ENCODE measurements at regions not wholly inside any gene's neighbourhood (a gene's known extent, or its start where the extent isn't known, plus 50 kb on each side); places are given as distances from the start of the nearest gene placed in this dataset.

DNA sequence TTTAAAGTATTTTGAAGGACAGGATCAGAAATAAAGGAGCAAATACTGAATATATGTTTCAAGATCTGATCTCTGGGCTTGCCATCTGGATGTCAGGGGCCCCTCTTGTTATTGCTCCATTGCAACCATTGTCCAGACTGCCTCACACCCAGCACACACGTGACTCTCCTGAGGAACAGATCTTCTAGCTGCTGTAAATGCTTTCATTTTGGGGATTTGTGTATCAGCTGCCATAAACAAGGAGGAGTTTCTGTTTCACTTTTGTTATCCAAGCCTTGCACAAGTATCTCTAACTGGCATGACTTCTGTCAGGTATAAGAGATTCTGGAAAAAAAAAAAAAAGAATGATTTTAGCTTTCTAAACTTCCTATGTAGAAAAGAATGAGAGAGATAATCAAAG lies 1624.1 kb upstream of the PRR20A start:
- H3K4me3 ChIP-seq (ENCODE audit: low read depth, low read length), result no peak overlapping the region
- no peak for DNase-seq (ENCODE audit: low read depth)
- no peak for TF ChIP-seq CTCF (conservative IDR thresholded peaks at IDR 0.05; ENCODE audit: low read depth, low read length)

GRCh38 chr13:55517312-55517711 lies 1623.4 kb upstream of the PRR20A start:
- peak; percentile 15 for TF ChIP-seq CTCF (conservative IDR thresholded peaks at IDR 0.05; ENCODE audit: low read depth, low read length)
- H3K4me3 ChIP-seq (ENCODE audit: low read depth, low read length), result no peak overlapping the region
- DNase-seq (ENCODE audit: low read depth), result no peak

DNA sequence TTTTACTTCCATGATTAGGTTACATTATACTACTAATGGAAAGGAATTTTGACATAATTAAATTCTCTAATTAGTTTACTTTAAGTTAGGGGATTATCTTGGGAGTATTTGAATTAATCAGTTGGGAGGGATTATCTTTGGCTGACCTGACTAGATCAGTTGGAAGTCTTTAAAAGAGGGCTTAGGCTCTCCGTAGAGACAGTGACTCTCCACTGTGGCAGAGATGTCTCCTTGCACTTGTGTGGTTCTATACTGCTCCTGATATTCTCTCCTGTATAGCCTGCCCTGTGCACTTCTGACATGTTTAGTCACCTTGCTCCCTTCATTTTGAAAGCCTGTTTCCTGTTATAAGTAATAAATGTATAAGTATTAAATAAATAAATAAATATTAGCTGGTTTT lies 1612.3 kb upstream of the PRR20A start:
- no peak for DNase-seq (ENCODE audit: low read depth)
- TF ChIP-seq CTCF (conservative IDR thresholded peaks at IDR 0.05; ENCODE audit: low read depth, low read length), result no peak
- H3K4me3 ChIP-seq (ENCODE audit: low read depth, low read length), result no peak overlapping the region

DNA sequence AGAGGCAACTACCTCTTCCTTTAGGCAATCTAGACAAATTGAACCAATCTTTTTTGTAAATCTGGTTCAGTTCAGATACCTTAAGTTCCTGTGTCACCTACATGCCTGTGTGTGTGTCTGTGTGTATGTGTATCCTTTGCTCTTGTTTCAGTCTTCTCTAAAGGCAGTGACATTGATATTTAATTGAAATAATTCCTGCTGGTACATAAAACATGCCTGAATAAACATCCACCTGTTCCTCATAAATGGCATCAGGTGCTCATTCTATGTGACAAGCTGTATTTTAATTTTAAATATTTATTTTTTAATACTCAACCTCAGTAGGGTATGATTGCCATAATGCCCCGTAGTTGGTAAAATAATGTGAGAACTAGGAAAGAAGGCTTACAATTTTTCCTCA lies 1606.4 kb upstream of the PRR20A start:
- H3K4me3 ChIP-seq (ENCODE audit: low read depth, low read length), result no peak overlapping the region
- no peak for TF ChIP-seq CTCF (conservative IDR thresholded peaks at IDR 0.05; ENCODE audit: low read depth, low read length)
- DNase-seq (ENCODE audit: low read depth), result no peak

- DNase-seq (ENCODE audit: low read depth), result no peak
- no peak for TF ChIP-seq CTCF (conservative IDR thresholded peaks at IDR 0.05; ENCODE audit: low read depth, low read length)
- H3K4me3 ChIP-seq (ENCODE audit: low read depth, low read length), result no peak overlapping the region
Measured at GRCh38 chr13:55538424-55538823, 1602.3 kb upstream of the PRR20A start.

DNA sequence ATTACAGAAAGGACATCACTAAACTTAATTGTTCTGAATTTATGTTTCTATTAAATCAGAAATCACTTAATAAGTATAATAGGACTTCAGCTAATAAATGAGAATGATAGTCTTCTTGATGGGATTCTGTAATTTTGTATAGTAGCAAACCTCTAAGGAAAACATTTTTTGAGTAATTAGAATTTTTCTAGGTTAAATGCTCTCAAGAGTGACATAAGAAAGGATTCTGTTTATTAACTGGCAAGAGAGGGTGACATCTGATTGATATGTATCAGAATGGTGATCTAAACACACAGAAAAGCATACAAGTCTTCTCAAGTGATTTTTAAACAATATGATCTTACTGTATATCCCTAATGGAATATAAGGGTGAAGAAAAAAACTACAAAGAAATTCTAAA lies 1597.7 kb upstream of the PRR20A start:
- no peak overlapping the region for H3K4me3 ChIP-seq (ENCODE audit: low read depth, low read length)
- no peak for DNase-seq (ENCODE audit: low read depth)
- TF ChIP-seq CTCF (conservative IDR thresholded peaks at IDR 0.05; ENCODE audit: low read depth, low read length), result no peak

GRCh38 chr13:55550624-55551023 lies 1590.1 kb upstream of the PRR20A start:
- no peak overlapping the region for H3K4me3 ChIP-seq (ENCODE audit: low read depth, low read length)
- no peak for DNase-seq (ENCODE audit: low read depth)
- TF ChIP-seq CTCF (conservative IDR thresholded peaks at IDR 0.05; ENCODE audit: low read depth, low read length), result no peak

Measured in epithelial cell of proximal tubule (primary cell).